Activated naive CD8-positive, alpha-beta T cell treated with anti-CD3 and anti-CD28 coated beads, Interleukin-2, amount 50 U/mL, for 24 hours (primary cell): ENCODE measurements at regions not wholly inside any gene's neighbourhood (a gene's known extent, or its start where the extent isn't known, plus 50 kb on each side); places are given as distances from the start of the nearest gene placed in this dataset.

Experiments used
- ATAC-seq: fragments of 150-1000 bp; cut with Tn5 transposase; one replicate; pipeline ENCODE4 v1.10.0; 2021
- DNase-seq: peaks from one replicate; pipeline ENCODE4 v3.0.0; 2021
- H3K27ac Mint-ChIP-seq: one replicate; pipeline ENCODE4 v1.8.0; 2021; ENCODE audit warnings: mild to moderate bottlenecking, mixed read lengths
- H3K27me3 Mint-ChIP-seq: one replicate; pipeline ENCODE4 v1.8.0; 2021; ENCODE audit warnings: mixed read lengths
- H3K36me3 Mint-ChIP-seq: one replicate; pipeline ENCODE4 v1.8.0; 2021; ENCODE audit warnings: low read depth, mixed read lengths
- H3K4me1 Mint-ChIP-seq: one replicate; pipeline ENCODE4 v1.8.0; 2021; ENCODE audit warnings: mixed read lengths
- H3K4me3 Mint-ChIP-seq: one replicate; pipeline ENCODE4 v1.8.0; 2021; ENCODE audit warnings: mild to moderate bottlenecking, moderate library complexity, mixed read lengths
- H3K9me3 Mint-ChIP-seq: one replicate; pipeline ENCODE4 v1.8.0; 2021; ENCODE audit warnings: mixed read lengths

DNA sequence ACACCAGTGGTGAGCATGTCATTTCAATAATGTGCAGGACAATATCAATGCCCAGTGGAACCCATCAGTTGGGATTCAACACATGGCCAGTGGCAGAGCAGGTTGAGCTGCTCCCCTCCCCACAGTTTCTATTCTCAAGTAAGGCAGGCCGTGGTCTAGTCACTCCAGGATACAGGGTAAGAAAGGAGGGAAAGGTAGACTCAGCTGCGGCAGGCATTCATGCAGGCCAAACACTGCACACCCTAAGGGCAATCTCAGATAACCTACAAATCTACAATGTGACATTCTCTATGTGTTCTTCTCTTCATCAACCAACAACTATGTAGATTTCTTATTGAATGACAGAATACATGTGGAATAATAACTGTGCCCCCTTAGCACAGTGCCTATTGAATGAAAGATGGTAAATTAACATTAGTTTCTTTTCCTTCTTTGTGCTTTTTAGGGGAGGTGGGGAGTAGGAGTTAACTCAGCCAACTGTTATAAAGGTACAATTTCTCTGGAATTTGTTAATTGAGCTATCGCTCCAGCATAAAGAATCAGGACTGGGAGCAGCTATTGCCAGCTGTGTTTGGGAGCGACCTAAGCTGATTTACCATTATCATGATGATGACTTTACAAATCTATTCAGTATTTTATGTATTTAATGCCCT is 89.7 kb downstream of the FAM50B start:
- H3K27ac Mint-ChIP-seq, result no peak overlapping the region
- H3K9me3 Mint-ChIP-seq, result no peaks in the 10 kb centered on the region
- H3K4me1 Mint-ChIP-seq, result no peaks in the 10 kb centered on the region
- H3K4me3 Mint-ChIP-seq, result no peak overlapping the region
- peaks cover 20% of the 10 kb centered on the region for H3K27me3 Mint-ChIP-seq
- H3K36me3 Mint-ChIP-seq, result no peaks in the 10 kb centered on the region
- DNase-seq (no peak), ATAC-seq (no peak)

GRCh38 chr6:3939368-3939958 is 90.3 kb downstream of the FAM50B start:
- no peak for ATAC-seq
- Mint-ChIP-seq H3K27me3 (peaks cover 24% of the 10 kb centered on the region), H3K36me3 (no peaks in the 10 kb centered on the region), H3K4me1 (no peaks in the 10 kb centered on the region), H3K9me3 (no peaks in the 10 kb centered on the region), H3K27ac (no peak overlapping the region), H3K4me3 (no peak overlapping the region)
- DNase-seq, result no peak

DNA sequence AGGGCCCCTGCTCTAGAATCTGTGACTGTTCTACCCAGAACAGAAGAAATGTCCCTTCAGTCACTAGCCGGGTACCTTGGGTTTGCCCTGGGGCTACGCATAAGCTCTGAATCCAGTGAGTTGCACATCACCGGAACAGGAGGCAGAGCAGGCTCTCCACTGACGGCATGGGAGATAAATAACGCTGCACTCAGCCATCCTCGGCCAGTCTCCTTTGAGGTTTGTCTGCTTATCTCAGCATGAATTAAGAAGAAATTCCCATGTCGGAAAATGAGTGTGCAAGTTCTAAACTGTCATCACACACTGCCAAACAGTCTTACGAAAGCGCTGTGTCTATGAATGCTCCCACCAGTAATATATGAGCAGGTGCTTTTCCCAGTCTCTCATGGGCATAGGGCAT is 90.8 kb downstream of the FAM50B start:
- Mint-ChIP-seq H3K9me3 (no peaks in the 10 kb centered on the region), H3K27me3 (peaks cover 27% of the 10 kb centered on the region), H3K4me3 (no peak overlapping the region), H3K27ac (no peak overlapping the region), H3K4me1 (no peaks in the 10 kb centered on the region), H3K36me3 (no peaks in the 10 kb centered on the region)
- DNase-seq, result no peak
- no peak for ATAC-seq

DNA sequence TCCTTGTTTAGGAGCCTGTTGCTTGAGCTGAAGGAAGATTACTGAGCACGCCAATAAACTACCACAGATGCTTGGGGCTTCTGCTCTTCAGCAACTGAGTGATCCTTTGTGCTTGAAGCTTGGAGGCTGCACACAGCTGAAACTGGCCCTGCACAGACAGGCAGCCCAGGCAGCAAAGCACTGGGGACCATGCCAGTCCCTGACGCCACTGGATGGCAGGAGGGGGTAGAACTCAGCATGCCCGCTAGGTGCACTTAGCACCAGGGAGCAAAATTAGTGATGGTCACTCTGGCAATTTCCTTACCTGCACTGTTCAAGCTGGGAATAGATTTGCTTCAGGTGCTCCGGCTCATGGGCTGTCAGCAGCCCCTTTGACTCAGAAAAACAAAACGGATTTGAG is 91.5 kb downstream of the FAM50B start:
- no peaks in the 10 kb centered on the region for H3K4me1 Mint-ChIP-seq

GRCh38 chr6:3943331-3943765 is 94.2 kb downstream of the FAM50B start:
- ATAC-seq (no peak), DNase-seq (no peak)
- peaks cover 29% of the 10 kb centered on the region for H3K27me3 Mint-ChIP-seq
- H3K4me3 Mint-ChIP-seq, result no peak overlapping the region
- no peaks in the 10 kb centered on the region for H3K36me3 Mint-ChIP-seq
- no peak overlapping the region for H3K27ac Mint-ChIP-seq
- H3K9me3 Mint-ChIP-seq, result no peaks in the 10 kb centered on the region
- no peaks in the 10 kb centered on the region for H3K4me1 Mint-ChIP-seq

More for the DNA sequence above, 91.5 kb downstream of the FAM50B start:
- Mint-ChIP-seq H3K36me3 (no peaks in the 10 kb centered on the region), H3K27me3 (peaks cover 32% of the 10 kb centered on the region), H3K27ac (no peak overlapping the region), H3K4me3 (no peak overlapping the region), H3K9me3 (no peaks in the 10 kb centered on the region)
- ATAC-seq, result no peak
- no peak for DNase-seq

DNA sequence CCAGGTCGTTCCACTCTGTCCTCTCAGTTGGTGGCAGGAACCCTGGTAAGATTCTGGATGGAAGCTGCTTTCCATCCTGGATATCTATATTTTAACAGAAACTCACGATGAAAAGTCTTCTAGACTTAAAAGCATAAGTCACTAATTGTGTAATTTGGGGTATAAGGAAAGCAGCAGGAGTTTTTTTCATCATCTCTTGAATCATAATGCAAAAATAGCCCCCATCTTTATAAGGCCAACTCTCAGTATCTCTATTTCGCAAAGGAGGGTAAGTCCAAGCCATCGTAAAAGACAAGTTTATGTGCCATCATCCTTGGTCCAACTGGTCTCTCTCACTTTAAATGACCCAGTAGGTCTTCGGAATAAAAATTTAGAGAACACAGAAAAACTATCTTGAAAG is 95.1 kb downstream of the FAM50B start:
- DNase-seq (no peak), ATAC-seq (no peak)
- H3K36me3 Mint-ChIP-seq, result no peaks in the 10 kb centered on the region
- H3K27me3 Mint-ChIP-seq, result peaks cover 36% of the 10 kb centered on the region
- no peak overlapping the region for H3K4me3 Mint-ChIP-seq
- H3K27ac Mint-ChIP-seq, result no peak overlapping the region
- no peaks in the 10 kb centered on the region for H3K4me1 Mint-ChIP-seq
- H3K9me3 Mint-ChIP-seq, result no peaks in the 10 kb centered on the region

DNA sequence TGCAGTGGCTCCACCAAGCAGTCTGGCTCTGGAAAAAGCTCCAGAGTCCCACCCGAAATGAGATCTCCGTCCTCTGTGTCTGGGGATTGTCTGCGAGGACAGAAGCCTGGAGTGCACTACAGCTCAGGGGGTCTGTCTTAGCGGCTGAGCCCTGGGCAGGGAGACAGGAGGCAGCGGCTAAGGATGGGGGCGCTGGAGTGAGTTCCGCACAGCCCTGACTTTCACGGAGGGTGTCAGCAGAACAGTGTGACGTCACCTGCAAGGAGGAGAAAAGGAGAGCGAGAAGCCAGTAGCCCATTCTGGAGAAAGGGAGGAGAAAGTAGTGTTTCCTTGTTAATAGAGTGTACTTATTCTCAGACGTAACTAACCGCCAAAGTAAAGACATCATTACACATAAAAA is 97.6 kb downstream of the FAM50B start:
- Mint-ChIP-seq H3K27ac (no peak overlapping the region), H3K27me3 (peaks cover 31% of the 10 kb centered on the region), H3K9me3 (peaks cover 4% of the 10 kb centered on the region), H3K36me3 (no peaks in the 10 kb centered on the region), H3K4me3 (no peak overlapping the region), H3K4me1 (no peaks in the 10 kb centered on the region)
- DNase-seq (no peak), ATAC-seq (no peak)

- no peaks in the 10 kb centered on the region for H3K36me3 Mint-ChIP-seq
- ATAC-seq (no peak), DNase-seq (no peak)
- H3K9me3 Mint-ChIP-seq, result peaks cover 13% of the 10 kb centered on the region
- no peak overlapping the region for H3K4me3 Mint-ChIP-seq
- H3K27me3 Mint-ChIP-seq, result peaks cover 30% of the 10 kb centered on the region
- H3K27ac Mint-ChIP-seq, result no peak overlapping the region
- H3K4me1 Mint-ChIP-seq, result no peaks in the 10 kb centered on the region
These were observed 99.7 kb downstream of the FAM50B start for GRCh38 chr6:3948866-3949265.

- H3K4me1 Mint-ChIP-seq, result no peaks in the 10 kb centered on the region
- H3K36me3 Mint-ChIP-seq, result no peaks in the 10 kb centered on the region
- peaks cover 18% of the 10 kb centered on the region for H3K9me3 Mint-ChIP-seq
- no peak overlapping the region for H3K4me3 Mint-ChIP-seq
- no peak for ATAC-seq
- DNase-seq, result no peak
- H3K27me3 Mint-ChIP-seq, result peaks cover 31% of the 10 kb centered on the region
- no peak overlapping the region for H3K27ac Mint-ChIP-seq
These were observed 100.3 kb downstream of the FAM50B start for GRCh38 chr6:3949521-3949920.

DNA sequence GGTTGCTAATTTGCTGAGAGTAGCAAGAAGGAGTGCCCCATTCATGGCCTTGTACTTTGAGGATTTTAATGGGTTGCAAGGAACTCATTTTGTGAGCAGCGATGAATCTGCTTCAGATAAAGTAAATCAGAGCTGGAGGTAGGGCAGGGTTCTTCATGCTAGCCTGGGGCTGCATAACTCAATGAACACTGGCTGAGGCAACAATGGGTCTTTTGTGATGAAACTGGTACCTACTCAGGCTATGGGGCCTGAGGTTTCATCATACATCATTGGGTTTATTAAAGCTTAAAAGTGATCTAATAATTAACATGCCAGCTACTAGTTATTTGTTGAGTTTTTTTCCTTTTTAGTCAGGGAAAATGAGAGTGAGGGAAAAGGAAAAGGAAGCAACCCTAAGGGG is 106.9 kb downstream of the FAM50B start:
- Mint-ChIP-seq H3K27ac (no peak overlapping the region), H3K36me3 (no peaks in the 10 kb centered on the region), H3K4me3 (no peak overlapping the region), H3K27me3 (peaks cover 19% of the 10 kb centered on the region), H3K9me3 (peaks cover 30% of the 10 kb centered on the region), H3K4me1 (no peaks in the 10 kb centered on the region)
- DNase-seq (no peak), ATAC-seq (no peak)

DNA sequence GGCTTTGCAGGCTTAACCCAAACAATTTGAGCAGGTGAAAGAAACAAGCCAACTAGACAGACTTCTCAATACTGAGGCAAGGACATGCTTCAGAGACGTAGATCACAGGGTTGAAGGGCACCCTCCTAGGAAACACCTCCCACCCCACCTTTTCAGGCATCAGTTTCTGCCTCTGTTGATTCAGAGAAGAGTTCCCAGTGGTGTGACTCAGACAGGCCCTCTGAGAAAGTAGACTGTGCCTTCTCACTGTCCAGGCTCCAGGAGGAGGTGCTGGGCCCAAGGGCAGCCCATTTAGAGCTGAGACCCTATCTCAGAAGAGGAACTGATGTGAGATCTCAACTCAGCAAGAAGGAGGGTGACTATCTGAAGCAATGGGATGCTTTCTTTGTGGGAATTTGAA is 108.1 kb downstream of the FAM50B start:
- peaks cover 13% of the 10 kb centered on the region for H3K27me3 Mint-ChIP-seq
- ATAC-seq (no peak), DNase-seq (no peak)
- H3K36me3 Mint-ChIP-seq, result no peaks in the 10 kb centered on the region
- peaks cover 24% of the 10 kb centered on the region for H3K9me3 Mint-ChIP-seq
- H3K27ac Mint-ChIP-seq, result no peak overlapping the region
- no peaks in the 10 kb centered on the region for H3K4me1 Mint-ChIP-seq
- no peak overlapping the region for H3K4me3 Mint-ChIP-seq

GRCh38 chr6:3958255-3958654 is 109.1 kb downstream of the FAM50B start:
- DNase-seq, result no peak
- no peaks in the 10 kb centered on the region for H3K36me3 Mint-ChIP-seq
- no peak overlapping the region for H3K27ac Mint-ChIP-seq
- H3K9me3 Mint-ChIP-seq, result peaks cover 23% of the 10 kb centered on the region
- H3K27me3 Mint-ChIP-seq, result peaks cover 13% of the 10 kb centered on the region
- ATAC-seq, result no peak
- H3K4me3 Mint-ChIP-seq, result no peak overlapping the region
- no peaks in the 10 kb centered on the region for H3K4me1 Mint-ChIP-seq

DNA sequence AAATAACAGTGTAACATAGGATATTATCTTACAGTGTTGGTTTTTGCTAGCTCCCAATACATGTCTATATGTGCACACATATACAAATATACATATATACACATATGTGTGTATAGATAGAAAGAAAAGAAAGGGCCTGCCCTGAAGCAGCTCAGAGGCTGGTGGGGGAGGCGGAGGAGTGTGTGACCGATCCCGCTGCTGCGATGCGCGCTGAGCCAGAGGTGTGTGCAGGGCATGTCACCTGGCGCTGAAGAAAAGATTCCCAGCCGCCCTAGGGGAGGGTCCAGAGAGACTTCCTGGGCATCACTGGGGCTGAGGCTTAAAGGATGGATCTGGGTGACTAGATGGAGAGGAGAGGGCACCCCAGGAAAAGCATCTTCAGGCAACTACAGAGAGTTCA is 110.2 kb downstream of the FAM50B start:
- H3K4me3 Mint-ChIP-seq, result no peak overlapping the region
- H3K36me3 Mint-ChIP-seq, result no peaks in the 10 kb centered on the region
- peaks cover 13% of the 10 kb centered on the region for H3K9me3 Mint-ChIP-seq
- ATAC-seq (no peak), DNase-seq (no peak)
- H3K27me3 Mint-ChIP-seq, result peaks cover 3% of the 10 kb centered on the region
- H3K27ac Mint-ChIP-seq, result no peak overlapping the region
- H3K4me1 Mint-ChIP-seq, result no peaks in the 10 kb centered on the region

GRCh38 chr6:3960754-3961361 is 111.7 kb downstream of the FAM50B start:
- Mint-ChIP-seq H3K9me3 (peaks cover 12% of the 10 kb centered on the region), H3K4me3 (no peak overlapping the region), H3K27ac (no peak overlapping the region), H3K36me3 (no peaks in the 10 kb centered on the region), H3K4me1 (no peaks in the 10 kb centered on the region), H3K27me3 (peaks cover under 1% of the 10 kb centered on the region)
- ATAC-seq (no peak), DNase-seq (no peak)

- Mint-ChIP-seq H3K4me3 (no peak overlapping the region), H3K27ac (no peak overlapping the region), H3K27me3 (no peaks in the 10 kb centered on the region), H3K36me3 (no peaks in the 10 kb centered on the region), H3K9me3 (peaks cover 12% of the 10 kb centered on the region), H3K4me1 (no peaks in the 10 kb centered on the region)
- ATAC-seq (no peak), DNase-seq (no peak)
These were observed 112.5 kb downstream of the FAM50B start for GRCh38 chr6:3961581-3962215.
